GM21619 (cell line): ENCODE measurements at regions not wholly inside any gene's neighbourhood (a gene's known extent, or its start where the extent isn't known, plus 50 kb on each side); places are given as distances from the start of the nearest gene placed in this dataset.

ENCODE experiments used
- ATAC-seq: cut with Tn5 transposase; IDR thresholded peaks from one replicate; pipeline ENCODE4 v1.9.1; 2021; ENCODE audit not compliant: unreplicated experiment

- ATAC-seq = no peak
Observed at GRCh38 chr1:8093221-8093980, 67.3 kb upstream of the ERRFI1 start.

GRCh38 chr1:8092657-8093056, 66.5 kb upstream of the ERRFI1 start:
- ATAC-seq = no peak

- no peak for ATAC-seq
Observed at GRCh38 chr1:8091691-8092090, 65.6 kb upstream of the ERRFI1 start.

GRCh38 chr1:8090241-8090702, 64.2 kb upstream of the ERRFI1 start:
- no peak for ATAC-seq

GRCh38 chr1:8089535-8090228, 63.6 kb upstream of the ERRFI1 start:
- no peak for ATAC-seq

GRCh38 chr1:8086055-8086454, 59.9 kb upstream of the ERRFI1 start:
- ATAC-seq = no peak

GRCh38 chr1:8084913-8085312, 58.8 kb upstream of the ERRFI1 start:
- no peak for ATAC-seq

- ATAC-seq = no peak
Observed at GRCh38 chr1:8083739-8084484, 57.8 kb upstream of the ERRFI1 start.

- ATAC-seq = no peak
Observed at GRCh38 chr1:8082945-8083344, 56.8 kb upstream of the ERRFI1 start.

GRCh38 chr1:8078176-8078671, 52.1 kb upstream of the ERRFI1 start:
- no peak for ATAC-seq

GRCh38 chr1:8077602-8078001, 51.5 kb upstream of the ERRFI1 start:
- ATAC-seq = no peak

GRCh38 chr1:8077120-8077573, 51.0 kb upstream of the ERRFI1 start:
- no peak for ATAC-seq

- no peak for ATAC-seq
Observed at GRCh38 chr1:8076176-8076575, 50.1 kb upstream of the ERRFI1 start.
